ENCODE measurements at regions not wholly inside any gene's neighbourhood (a gene's known extent, or its start where the extent isn't known, plus 50 kb on each side); places are given as distances from the start of the nearest gene placed in this dataset.

- TF ChIP-seq PHF21A (CRISPR knock-in tag; IDR thresholded peaks at IDR 0.05) (no peak), IRF9 (CRISPR knock-in tag; IDR thresholded peaks at IDR 0.05; ENCODE audit: borderline replicate concordance) (no peak)
Observed at GRCh38 chr1:221503268-221503667, 238.6 kb downstream of the DUSP10 start (continued).

- no TSS peak for BruUV-seq (replicated peaks)
- WGBS (ENCODE audit: low lambda C conversion rate): 4% methylated on average over 3 of the region's 3 CpGs
- ChIA-PET POLR2A (no interaction called here), CTCF (ENCODE audit: low intra/inter-chr PET ratio, low total read pairs) (no interaction called here)
- Histone ChIP-seq H3K4me3 (replicated peaks in 1 of 3; ENCODE audit: insufficient read depth in 1 of 3, low read depth in 2 of 3, low read length in 3 of 3) (no peak overlapping the region), H3K27ac (ENCODE audit: extremely low read length, insufficient read depth, low read length) (no peak overlapping the region), H4K20me1 (ENCODE audit: insufficient read depth, low read length) (no peaks in the 10 kb centered on the region), H3K27me3 (ENCODE audit: control insufficient read depth in 1 of 2, insufficient read depth in 2 of 2, low read length in 2 of 2) (no peaks in the 10 kb centered on the region), H3K4me1 (ENCODE audit: insufficient read depth, low read length) (no peaks in the 10 kb centered on the region), H3K36me3 (replicated peaks in 1 of 2; ENCODE audit: control insufficient read depth in 1 of 2, insufficient read depth in 2 of 2, low read length in 2 of 2) (no peaks in the 10 kb centered on the region), H3K9me3 (ENCODE audit: low read length) (peaks cover 11% of the 10 kb centered on the region), H3K4me2 (ENCODE audit: low read depth, low read length) (no peak overlapping the region), H2AFZ (ENCODE audit: low read length) (no peak overlapping the region), H3K9ac (ENCODE audit: insufficient read depth, low read depth, low read length) (no peak overlapping the region), H3K79me2 (ENCODE audit: insufficient read depth, low read length) (no peaks in the 10 kb centered on the region)
- intact Hi-C loops (cut with micrococcal nuclease; ENCODE audit: unreplicated experiment) (no loop called here), in situ Hi-C loops (cut with HindIII; ENCODE audit: extremely low pct_ligation_motif_present, low pct_unique_long_range_greater_than_20kb) (no loop called here)
- no peak for ATAC-seq
- no peak for DNase-seq (ENCODE audit: low spot score)
- no peak for TF ChIP-seq ZNF275 (CRISPR knock-in tag; IDR thresholded peaks at IDR 0.05; ENCODE audit: borderline replicate concordance)
- no peak for TF ChIP-seq ZNF724P (CRISPR knock-in tag; IDR thresholded peaks at IDR 0.05; ENCODE audit: borderline replicate concordance)
- TF ChIP-seq ZFYVE20 (CRISPR knock-in tag; IDR thresholded peaks at IDR 0.05; ENCODE audit: borderline replicate concordance, low read depth): no peak
- no peak for TF ChIP-seq BCLAF1 (IDR thresholded peaks at IDR 0.05)
- TF ChIP-seq ZNF616 (CRISPR knock-in tag; IDR thresholded peaks at IDR 0.05; ENCODE audit: low read depth): no peak
- TF ChIP-seq ZNF234 (CRISPR knock-in tag; conservative IDR thresholded peaks at IDR 0.05): no peak
- TF ChIP-seq THAP7 (CRISPR knock-in tag; IDR thresholded peaks at IDR 0.05): no peak
- no peak for TF ChIP-seq ZGPAT (CRISPR knock-in tag; IDR thresholded peaks at IDR 0.05)
- no peak for TF ChIP-seq CBX1 (IDR thresholded peaks at IDR 0.05; ENCODE audit: low read depth)
- no peak for FAIRE-seq
Observed at GRCh38 chr1:221509575-221510355, 232.1 kb downstream of the DUSP10 start.

Measured in HepG2 (cell line).